GM21825 (cell line): ENCODE measurements at regions not wholly inside any gene's neighbourhood (a gene's known extent, or its start where the extent isn't known, plus 50 kb on each side); places are given as distances from the start of the nearest gene placed in this dataset.
"Not testable (repeated sequence)": the region's sequence is repeated elsewhere in the genome, so short reads cannot be mapped to it uniquely, and the experiment has no call there.

Source experiments
- ATAC-seq: cut with Tn5 transposase; IDR thresholded peaks from one replicate; pipeline ENCODE4 v1.9.1; 2021; ENCODE audit warnings: mild to moderate bottlenecking, moderate library complexity; ENCODE audit not compliant: unreplicated experiment

DNA sequence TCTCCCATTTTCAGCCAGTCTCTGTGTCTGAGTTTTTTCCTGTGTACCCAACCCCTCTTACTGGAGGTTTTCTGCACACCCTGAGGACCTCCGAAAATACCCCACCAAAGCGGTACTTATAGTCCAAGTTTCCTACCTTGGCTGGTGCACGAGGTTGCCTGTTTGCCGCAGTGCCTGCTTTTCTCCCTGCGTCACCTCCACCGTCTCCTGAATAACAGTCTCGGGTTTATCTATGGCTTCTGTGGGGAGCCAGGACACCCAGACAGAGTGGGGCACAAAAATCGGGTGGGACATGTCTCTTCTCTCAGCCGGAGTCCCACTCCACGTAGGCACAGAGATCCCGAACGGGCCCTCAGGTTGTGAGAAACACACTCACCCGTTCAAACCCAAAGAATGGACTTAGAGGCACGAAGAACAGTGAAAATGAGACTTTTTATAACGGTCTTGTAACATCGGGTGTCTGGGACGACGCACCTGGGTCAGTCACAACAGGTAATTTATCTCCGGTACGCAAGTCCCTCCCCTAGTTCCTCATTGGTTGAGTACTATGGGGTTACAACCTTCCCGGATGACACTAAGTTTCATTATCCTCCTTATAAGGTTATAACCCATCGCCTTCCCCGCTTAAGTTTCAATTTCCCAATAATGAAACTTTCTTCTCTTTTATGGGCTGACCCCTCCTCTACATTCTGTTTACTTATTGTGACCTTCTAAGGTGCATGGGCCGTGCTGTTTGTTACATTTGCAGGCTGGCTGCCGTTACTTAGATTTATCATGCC lies 970.2 kb upstream of the COX7C start:
- no peak for ATAC-seq

DNA sequence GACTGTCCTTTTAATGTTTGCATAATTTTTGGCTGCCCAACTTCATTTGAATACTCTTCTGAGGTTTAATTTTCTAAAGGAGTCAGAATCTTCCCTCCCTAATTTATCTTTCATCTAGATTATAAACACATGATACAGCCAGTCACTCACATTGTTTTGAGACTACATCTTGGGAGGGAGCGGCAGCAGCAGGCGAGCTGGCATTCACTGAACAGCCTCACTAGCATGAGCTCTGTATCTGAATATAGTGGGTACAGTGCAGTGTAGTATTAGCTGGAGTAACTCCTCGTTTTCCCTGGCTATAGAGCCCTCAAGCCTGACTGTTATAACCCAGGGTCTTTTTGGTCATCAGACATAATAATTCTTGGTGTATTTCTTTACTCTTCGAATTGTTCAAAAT lies 969.2 kb upstream of the COX7C start:
- ATAC-seq, result no peak

DNA sequence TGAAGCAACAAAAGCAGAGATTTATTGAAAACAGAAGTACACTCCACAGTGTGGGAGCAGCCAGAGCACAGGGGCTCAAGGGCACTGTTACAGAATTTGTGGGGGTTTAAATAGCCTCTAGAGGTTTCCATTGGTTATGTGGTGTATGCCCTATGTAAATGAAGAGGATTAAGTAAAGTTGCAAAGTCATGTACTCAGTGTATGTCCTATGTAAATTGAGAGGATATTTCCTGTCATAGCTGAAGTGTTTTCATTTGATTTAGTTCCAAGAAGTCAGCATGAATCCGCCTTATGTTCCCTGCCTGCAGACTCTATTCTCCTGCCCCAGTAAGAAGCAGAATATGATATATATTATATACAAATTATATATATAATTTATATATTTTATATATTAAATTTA lies 966.0 kb upstream of the COX7C start:
- ATAC-seq, result no peak

DNA sequence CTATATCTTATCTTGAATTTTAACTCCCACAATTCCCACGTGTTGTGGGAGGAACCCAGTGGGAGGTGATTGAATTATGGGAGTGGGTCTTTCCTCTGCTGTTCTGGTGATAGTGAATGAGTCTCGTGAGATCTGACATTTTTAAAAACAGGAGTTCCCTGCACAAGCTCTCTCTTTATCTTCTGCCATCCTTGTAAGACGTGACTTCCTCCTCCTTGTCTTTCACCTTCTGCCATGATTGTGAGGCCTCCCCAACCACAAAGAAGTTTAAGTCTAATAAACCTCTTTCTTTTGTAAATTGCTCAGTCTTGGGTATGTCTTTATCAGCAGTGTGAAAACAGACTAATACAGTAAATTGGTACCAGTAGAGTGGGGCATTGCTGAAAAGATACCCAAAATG lies 963.6 kb upstream of the COX7C start:
- ATAC-seq, result not testable (repeated sequence)

DNA sequence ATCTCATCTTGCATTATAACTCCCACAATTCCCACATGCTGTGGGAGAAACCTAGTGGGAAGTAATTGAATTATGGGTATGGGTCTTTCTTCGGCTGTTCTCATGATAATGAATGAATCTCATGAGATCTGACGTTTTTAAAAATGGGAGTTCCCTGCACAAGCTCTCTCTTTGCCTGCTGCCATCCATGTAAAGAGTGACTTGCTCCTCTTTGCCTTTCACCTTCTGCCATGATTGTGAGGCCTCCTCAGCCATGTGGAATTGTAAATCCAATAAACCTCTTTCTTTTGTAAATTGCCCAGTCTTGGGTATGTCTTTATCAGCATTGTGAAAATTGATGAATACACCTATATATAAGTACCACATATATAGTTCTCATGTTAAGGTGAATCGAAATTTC lies 961.7 kb upstream of the COX7C start:
- no peak for ATAC-seq

DNA sequence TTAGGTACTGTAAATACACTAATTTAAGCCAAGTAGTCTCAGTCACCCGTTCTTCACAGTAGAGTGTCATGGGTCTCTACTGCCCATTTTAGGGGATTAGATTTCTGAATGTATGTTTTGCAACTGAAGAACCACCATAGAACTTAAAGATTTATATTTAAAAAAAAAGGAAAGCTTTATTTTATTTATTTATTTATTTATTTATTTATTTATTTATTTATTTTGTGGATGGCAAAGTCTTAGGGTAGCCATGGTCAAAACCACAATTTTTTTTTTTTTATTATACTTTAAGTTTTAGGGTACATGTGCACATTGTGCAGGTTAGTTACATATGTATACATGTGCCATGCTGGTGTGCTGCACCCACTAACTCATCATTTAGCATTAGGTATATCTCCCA lies 960.4 kb upstream of the COX7C start:
- ATAC-seq, result not testable (repeated sequence)

DNA sequence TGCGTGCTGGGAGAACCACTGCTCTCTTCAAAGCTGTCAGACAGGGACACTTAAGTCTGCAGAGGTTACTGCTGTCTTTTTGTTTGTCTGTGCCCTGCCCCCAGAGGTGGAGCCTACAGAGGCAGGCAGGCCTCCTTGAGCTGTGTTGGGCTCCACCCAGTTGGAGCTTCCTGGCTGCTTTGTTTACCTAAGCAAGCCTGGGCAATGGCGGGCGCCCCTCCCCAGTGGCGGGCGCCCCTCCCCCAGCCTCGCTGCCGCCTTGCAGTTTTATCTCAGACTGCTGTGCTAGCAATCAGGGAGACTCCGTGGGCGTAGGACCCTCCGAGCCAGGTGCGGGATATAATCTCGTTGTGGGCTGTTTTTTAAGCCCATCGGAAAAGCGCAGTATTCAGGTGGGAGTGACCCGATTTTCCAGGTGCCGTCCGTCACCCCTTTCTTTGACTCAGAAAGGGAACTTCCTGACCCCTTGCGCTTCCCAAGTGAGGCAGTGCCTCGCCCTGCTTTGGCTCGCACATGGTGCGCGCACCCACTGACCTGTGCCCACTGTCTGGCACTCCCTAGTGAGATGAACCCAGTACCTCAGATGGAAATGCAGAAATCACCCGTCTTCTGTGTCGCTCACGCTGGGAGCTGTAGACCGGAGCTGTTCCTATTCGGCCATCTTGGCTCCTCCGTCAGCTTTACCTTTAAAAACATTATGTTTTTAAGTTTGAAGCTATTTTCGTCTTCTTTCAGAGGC lies 954.6 kb upstream of the COX7C start:
- ATAC-seq, result not testable (repeated sequence)

DNA sequence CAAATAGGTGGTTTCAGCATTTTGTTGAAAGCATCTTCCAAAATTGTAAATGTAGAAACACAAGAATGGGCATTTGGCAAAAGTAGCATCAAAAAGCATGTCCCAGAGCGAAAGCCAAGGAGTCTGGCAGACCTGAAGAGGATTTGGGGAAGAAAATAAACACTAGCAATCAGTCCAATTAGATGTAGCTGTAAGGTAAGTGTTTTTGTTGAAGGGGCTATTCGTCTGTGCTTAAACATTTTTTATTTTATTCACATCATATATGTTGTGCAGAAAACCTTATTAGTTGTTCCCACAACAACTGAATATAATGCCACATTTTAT lies 954.1 kb upstream of the COX7C start:
- ATAC-seq, result no peak

DNA sequence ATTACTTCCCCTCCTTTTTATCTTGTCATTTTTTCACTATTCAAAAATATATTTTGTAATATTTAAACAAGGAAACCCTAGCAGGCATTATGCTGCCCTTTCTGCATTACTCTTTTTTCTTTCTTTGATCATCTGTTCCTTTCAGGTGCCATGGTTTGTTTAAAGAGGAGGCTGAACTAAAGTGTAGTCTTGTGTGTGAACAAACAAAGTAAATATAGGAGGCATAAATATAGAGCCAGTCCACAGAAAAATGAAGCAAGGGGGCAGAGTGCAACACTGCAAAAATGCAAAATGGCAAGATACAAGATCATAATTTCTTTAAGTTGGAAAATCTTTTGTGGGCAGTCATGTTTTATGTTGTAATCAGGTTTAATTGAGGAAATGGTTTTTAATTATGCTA lies 947.3 kb upstream of the COX7C start:
- ATAC-seq, result no peak

DNA sequence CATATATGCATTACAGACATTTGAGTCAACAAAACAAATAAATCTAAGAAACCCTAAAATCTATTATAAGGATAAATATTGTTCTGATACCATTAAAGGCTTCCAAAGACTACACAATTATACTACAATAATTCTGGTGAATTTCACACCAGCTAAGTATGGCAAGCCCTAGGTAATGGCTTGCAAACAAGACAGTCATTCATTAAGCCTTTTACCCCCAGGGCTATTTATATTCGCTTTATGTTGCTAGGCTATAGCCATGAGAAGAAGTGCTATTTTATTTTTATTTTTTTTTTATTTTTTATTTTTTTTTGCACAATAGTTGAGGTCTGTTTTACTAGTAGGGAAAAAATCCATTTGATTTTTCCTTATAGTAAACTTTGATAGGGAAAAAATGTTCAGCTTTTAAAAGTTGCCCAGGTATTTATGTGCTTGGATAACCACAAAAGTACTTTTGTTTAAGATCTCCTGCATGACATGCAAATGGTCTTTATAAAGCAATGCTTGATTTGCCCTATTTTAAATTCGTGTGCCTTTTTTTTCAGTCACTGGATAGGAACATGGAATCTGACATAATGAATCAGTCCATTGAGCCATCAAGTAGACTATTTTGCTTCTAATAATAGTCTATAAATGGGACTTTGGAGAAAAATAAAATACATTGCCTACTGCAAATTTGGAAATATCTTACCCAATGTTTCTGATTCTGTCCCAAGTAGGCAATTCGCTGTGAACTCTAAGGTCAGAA lies 946.3 kb upstream of the COX7C start:
- ATAC-seq, result no peak

DNA sequence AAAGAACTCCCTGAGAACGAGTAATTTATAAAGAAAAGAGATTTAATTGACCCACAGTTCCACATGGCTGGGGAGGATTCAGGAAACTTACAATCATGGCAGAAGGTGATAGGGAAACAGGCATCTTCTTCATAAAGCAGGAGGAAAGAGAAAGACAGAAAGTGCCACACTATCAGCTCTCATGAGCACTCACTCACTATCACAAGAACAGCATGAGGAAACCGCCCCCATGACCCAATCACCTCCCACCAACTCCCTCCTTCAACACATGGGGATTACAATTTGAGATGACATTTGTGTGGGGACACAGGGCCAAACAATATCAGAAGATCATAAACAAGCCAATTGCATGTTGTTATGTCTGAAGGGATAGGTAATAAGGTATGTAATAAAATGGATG lies 935.9 kb upstream of the COX7C start:
- ATAC-seq, result no peak

DNA sequence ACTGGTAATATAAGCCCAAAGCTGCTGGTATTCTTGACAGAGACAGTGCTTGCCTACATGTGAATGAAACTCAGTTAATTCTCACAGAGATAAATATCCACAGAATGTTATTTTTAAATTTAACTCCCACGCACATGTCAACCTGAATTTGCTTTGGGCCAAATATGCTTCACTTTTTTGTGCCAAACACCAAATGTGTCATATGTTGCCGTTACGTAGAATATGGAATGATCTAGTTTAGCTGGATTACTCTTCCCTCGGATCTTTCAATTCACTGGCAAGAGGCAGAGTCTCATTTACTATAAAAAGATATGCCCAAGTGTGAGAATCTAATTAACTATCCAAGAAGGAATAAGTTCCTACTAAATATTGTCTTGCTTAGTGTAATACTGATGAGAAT lies 933.4 kb upstream of the COX7C start:
- no peak for ATAC-seq

DNA sequence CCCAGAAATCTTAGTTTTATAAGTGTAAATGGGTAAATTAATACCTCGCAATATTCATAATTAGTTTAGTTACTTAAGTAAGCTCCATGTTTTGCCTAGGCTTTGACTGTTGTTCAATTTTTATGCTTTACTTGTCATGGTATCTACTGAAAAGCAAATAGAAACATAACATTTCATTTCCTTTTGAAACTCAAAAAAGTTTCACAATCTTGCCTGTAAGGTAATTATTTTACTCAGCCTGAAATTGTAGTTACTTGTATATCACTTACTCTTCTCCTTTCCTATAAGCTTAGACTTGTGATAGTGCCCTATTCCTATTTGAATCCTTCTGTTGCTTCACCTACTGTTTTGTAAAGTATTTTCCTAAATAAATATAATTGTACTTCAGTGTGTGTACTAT lies 914.4 kb upstream of the COX7C start:
- ATAC-seq, result no peak

DNA sequence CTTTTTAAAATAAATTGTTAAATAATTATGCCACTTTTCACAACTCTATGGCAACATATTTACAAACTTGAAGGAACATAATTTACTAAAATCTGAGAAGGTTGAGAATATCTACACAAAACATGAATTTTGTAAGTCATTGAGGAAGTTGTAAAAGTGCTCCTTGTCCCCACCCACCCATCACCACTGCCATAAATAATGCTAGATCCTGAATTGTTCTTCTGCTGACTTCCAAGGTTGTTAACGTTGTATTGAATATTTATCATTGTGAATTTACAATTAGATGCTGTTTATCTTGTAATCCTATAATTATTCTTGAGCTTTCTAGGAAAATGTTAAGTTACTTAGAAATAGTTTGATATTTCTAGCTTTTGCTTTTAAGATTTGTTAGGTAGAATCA lies 908.0 kb upstream of the COX7C start:
- no peak for ATAC-seq

DNA sequence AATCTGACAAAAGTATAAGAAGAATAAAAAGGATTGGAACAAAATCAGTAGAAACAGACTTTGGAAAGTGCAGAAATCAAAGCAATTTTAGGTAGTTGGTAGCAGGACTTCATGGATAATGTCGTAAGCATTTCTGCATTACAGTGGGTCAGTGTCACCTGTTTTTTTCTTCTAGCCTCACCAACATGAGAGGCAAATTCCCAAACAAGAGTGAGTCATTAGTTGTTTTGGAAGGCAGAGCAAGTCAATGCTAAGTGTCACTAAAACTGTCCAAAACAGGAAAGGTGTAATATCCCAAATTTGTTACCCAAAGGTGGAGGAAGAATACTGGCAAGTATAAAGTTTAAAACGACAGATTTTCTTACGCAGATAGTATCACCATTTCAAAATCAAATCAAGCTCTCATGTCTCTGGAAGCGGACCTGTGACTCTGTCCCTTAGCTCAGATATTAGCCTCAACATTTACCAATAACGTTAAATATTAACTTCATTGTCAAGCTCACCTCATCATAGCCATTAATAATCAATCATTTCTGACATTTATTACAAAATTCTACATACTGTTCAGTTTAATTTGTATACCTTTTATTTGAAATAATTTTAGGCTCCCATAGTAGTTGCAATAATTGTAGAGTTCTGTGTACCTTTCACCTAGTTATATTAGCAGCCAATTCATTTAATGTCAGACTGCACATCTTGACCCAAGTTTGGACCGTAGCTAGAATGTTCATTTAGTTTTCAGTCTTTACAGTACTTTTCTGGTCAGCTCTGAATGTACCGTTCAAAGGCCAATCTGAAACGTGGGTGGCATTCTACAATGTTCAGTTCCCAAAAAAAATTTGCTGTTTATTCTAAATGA lies 901.2 kb upstream of the COX7C start:
- no peak for ATAC-seq

DNA sequence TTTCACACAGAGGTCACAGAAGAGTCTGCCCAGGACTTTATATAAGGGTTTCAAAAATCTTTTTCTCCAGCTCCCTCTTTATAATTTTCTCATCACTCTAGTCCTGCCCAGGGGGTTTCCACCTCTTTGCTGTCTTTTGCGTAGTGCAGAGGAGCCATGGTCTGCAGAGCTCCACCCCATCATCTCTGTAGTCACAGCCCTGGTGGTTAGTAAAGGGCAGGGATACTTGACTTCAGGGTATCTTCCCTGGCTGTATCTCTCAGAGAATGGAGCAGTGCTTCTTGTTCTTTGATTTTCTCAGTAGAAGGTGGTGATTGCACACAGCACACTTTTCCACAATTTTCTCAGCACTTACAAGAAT lies 900.6 kb upstream of the COX7C start:
- no peak for ATAC-seq

DNA sequence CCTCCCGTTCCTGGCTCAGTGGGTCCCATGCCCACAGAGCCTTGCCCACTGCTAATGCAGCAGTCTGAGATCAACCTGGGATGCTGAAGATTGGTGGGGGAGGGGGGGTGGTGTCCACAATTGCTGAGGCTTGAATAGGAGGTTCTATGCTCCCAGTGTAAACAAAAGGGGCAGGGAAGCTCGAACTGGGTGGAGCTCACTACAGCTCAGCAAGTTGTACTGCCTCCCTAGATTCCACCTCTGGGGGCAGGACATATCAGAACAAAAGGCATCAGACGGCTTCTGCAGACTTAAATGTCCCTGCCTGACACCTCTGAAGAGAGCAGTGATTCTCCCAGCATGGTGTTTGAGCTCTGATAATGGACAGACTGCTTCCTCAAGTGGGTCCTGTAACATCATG lies 885.6 kb upstream of the COX7C start:
- ATAC-seq, result no peak

DNA sequence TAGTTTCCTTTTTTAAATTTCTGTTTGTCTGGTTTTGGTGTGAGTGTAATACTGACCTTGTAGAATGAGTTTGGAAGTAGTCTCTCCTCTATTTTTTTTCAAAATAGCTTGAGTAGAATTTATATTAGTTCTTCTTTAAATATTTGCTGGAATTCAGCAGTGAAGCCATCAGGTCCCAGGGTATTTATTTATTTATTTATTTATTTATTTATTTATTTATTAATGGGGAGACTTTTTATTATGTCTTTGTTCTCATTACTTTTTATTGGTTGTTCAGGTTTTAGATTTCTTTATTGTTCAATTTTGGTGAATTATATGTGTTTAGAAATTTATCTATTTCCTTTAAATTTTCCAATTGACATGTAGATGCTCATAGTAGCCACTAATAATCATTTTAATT lies 875.8 kb upstream of the COX7C start:
- no peak for ATAC-seq

DNA sequence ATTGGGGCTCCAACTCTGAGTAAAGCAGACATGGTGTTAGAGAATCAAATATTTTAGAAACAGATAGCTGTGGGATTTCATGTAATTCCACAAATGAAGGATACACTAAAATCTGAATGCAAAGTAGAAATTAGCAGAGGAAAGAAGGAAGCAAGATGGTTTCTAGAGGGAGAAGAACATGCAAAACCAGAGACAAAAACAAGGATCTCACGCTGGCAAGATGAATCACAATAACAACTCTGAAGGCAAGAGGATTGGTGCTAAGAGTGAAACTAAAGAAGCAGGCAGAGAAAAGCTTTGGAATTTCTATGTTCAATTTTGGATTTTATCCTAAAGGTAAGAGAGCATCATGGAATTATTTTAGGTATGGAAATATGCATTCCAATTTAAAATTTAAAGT lies 857.2 kb upstream of the COX7C start:
- no peak for ATAC-seq

DNA sequence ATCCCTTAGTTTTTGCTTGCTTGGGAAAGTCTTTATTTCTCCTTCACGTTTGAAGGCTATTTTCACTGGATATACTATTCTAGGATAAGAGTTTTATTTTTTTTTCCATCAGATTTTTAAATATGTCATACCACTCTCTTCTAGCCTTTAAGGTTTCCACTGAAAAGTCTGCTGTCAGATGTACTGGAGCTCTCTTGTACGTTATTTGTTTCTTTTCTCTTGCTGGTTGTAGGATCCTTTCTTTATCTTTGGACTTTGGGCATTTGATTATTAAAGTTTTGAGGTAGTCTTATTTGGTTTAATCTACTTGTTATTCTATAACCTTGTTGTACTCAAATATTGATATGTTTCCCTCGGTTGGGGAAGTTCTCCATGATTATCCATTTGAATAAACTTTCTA lies 848.4 kb upstream of the COX7C start:
- ATAC-seq, result no peak

DNA sequence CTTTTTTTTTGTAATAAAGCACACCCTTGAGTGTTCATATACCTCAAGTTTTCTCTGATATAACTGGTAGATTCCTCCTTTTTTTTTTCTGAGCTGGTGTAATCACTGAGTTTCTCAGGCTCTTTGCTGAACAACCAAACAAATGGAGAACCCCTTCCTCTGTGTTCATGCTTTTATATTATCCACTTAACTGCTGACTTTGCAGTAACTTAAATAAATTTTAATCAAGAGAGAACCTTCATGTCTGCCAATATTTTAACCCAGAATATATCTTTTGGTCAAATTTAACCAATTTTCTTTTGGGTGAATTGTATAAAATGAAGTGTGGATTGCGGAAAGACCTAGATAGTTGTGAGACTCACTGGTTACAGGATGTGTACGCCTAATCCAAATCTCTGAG lies 833.0 kb upstream of the COX7C start:
- ATAC-seq, result no peak
